ENCODE measurements at regions not wholly inside any gene's neighbourhood (a gene's known extent, or its start where the extent isn't known, plus 50 kb on each side); places are given as distances from the start of the nearest gene placed in this dataset.

DNA sequence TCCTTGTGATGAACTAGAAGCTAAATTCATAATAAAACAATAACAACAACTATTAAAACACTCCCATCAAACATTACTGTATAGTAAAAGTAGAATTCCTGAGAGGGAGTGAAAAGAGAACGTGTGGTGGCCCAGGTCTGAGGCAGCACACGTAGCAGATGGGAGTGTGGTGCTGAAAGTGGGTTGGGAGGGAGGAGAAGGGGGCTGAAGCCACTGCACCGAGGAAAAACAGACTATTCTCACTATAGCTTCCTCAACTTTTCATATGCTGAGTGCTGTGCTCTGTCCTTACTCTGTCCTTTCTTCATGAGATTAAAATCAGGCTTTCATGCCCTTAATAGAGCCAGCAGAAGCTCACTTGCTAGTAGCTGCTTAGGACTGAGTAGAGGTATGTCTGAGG lies 170.9 kb downstream of the PCSK1 start:
- no peak for TF ChIP-seq MTA3 (IDR thresholded peaks at IDR 0.05; ENCODE audit: borderline replicate concordance, low read length)
- TF ChIP-seq, protein P1, sequence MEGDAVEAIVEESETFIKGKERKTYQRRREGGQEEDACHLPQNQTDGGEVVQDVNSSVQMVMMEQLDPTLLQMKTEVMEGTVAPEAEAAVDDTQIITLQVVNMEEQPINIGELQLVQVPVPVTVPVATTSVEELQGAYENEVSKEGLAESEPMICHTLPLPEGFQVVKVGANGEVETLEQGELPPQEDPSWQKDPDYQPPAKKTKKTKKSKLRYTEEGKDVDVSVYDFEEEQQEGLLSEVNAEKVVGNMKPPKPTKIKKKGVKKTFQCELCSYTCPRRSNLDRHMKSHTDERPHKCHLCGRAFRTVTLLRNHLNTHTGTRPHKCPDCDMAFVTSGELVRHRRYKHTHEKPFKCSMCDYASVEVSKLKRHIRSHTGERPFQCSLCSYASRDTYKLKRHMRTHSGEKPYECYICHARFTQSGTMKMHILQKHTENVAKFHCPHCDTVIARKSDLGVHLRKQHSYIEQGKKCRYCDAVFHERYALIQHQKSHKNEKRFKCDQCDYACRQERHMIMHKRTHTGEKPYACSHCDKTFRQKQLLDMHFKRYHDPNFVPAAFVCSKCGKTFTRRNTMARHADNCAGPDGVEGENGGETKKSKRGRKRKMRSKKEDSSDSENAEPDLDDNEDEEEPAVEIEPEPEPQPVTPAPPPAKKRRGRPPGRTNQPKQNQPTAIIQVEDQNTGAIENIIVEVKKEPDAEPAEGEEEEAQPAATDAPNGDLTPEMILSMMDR (IDR thresholded peaks at IDR 0.05 in 2 of 3, conservative IDR thresholded peaks at IDR 0.05 in 1 of 3; ENCODE audit: control insufficient read depth in 2 of 3, extremely low read depth in 1 of 3, insufficient read depth in 1 of 3, low read depth in 3 of 3, low read length in 3 of 3): no peak
- TF ChIP-seq, protein P2, sequence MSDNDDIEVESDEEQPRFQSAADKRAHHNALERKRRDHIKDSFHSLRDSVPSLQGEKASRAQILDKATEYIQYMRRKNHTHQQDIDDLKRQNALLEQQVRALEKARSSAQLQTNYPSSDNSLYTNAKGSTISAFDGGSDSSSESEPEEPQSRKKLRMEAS (IDR thresholded peaks at IDR 0.05; ENCODE audit: low read depth, low read length): no peak
- no peak for TF ChIP-seq CREB1 (IDR thresholded peaks at IDR 0.05; ENCODE audit: low read depth)
- TF ChIP-seq CBFB (IDR thresholded peaks at IDR 0.05; ENCODE audit: low read depth): no peak
